ENCODE measurements at regions not wholly inside any gene's neighbourhood (a gene's known extent, or its start where the extent isn't known, plus 50 kb on each side); places are given as distances from the start of the nearest gene placed in this dataset.

GRCh38 chr18:26778054-26778393 is 87.5 kb downstream of the AQP4 start:
- POLR2A ChIA-PET = no interaction called here

More at GRCh38 chr18:26778054-26778393, 87.5 kb downstream of the AQP4 start:
- Histone ChIP-seq H3K9me3 (ENCODE audit: low read length) (no peaks in the 10 kb centered on the region), H2AFZ (ENCODE audit: low read length) (no peak overlapping the region), H3K4me3 (replicated peaks in 1 of 3; ENCODE audit: insufficient read depth in 1 of 3, low read depth in 2 of 3, low read length in 3 of 3) (no peak overlapping the region), H3K4me1 (ENCODE audit: insufficient read depth, low read length) (no peaks in the 10 kb centered on the region), H3K27ac (ENCODE audit: extremely low read length, insufficient read depth, low read length) (no peak overlapping the region), H3K36me3 (replicated peaks in 1 of 2; ENCODE audit: control insufficient read depth in 1 of 2, insufficient read depth in 2 of 2, low read length in 2 of 2) (no peaks in the 10 kb centered on the region), H4K20me1 (ENCODE audit: insufficient read depth, low read length) (no peaks in the 10 kb centered on the region), H3K27me3 (ENCODE audit: control insufficient read depth in 1 of 2, insufficient read depth in 2 of 2, low read length in 2 of 2) (peaks cover 0 to 15% of the 10 kb centered on the region in 2 experiments; a peak in 2 of 5 replicates), H3K9ac (ENCODE audit: insufficient read depth, low read depth, low read length) (no peak overlapping the region), H3K79me2 (ENCODE audit: insufficient read depth, low read length) (no peaks in the 10 kb centered on the region), H3K4me2 (ENCODE audit: low read depth, low read length) (no peak overlapping the region)
- TF ChIP-seq MEF2D (CRISPR knock-in tag; IDR thresholded peaks at IDR 0.05) (no peak), HNRNPL (IDR thresholded peaks at IDR 0.05; ENCODE audit: low read depth, low read length) (no peak), FOXK2 (IDR thresholded peaks at IDR 0.05) (no peak), ZNF468 (CRISPR knock-in tag; IDR thresholded peaks at IDR 0.05) (no peak), FUBP1 (CRISPR knock-in tag; IDR thresholded peaks at IDR 0.05; ENCODE audit: borderline replicate concordance) (no peak), HHEX (CRISPR knock-in tag; IDR thresholded peaks at IDR 0.05) (no peak), SMARCC2 (IDR thresholded peaks at IDR 0.05) (no peak), NFYB (CRISPR knock-in tag; IDR thresholded peaks at IDR 0.05) (no peak), MAZ (IDR thresholded peaks at IDR 0.05; ENCODE audit: borderline replicate concordance, low read depth, low read length) (no peak), MAZ (CRISPR knock-in tag; IDR thresholded peaks at IDR 0.05; ENCODE audit: low read depth) (no peak), STAG1 (CRISPR knock-in tag; IDR thresholded peaks at IDR 0.05) (no peak), ZNF33A (CRISPR knock-in tag; IDR thresholded peaks at IDR 0.05; ENCODE audit: borderline replicate concordance) (no peak)
- TF ChIP-seq, protein P1, sequence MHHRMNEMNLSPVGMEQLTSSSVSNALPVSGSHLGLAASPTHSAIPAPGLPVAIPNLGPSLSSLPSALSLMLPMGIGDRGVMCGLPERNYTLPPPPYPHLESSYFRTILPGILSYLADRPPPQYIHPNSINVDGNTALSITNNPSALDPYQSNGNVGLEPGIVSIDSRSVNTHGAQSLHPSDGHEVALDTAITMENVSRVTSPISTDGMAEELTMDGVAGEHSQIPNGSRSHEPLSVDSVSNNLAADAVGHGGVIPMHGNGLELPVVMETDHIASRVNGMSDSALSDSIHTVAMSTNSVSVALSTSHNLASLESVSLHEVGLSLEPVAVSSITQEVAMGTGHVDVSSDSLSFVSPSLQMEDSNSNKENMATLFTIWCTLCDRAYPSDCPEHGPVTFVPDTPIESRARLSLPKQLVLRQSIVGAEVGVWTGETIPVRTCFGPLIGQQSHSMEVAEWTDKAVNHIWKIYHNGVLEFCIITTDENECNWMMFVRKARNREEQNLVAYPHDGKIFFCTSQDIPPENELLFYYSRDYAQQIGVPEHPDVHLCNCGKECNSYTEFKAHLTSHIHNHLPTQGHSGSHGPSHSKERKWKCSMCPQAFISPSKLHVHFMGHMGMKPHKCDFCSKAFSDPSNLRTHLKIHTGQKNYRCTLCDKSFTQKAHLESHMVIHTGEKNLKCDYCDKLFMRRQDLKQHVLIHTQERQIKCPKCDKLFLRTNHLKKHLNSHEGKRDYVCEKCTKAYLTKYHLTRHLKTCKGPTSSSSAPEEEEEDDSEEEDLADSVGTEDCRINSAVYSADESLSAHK (CRISPR knock-in tag; IDR thresholded peaks at IDR 0.05; ENCODE audit: borderline replicate concordance) = no peak
- no peak for DNase-seq (ENCODE audit: low spot score)
- no TSS peak for BruUV-seq (replicated peaks)
- in situ Hi-C loops (cut with HindIII; ENCODE audit: extremely low pct_ligation_motif_present, low pct_unique_long_range_greater_than_20kb) (no loop called here), intact Hi-C loops (cut with micrococcal nuclease; ENCODE audit: unreplicated experiment) (no loop called here)
- no peak for ATAC-seq
- FAIRE-seq = no peak
- CTCF ChIA-PET (ENCODE audit: low intra/inter-chr PET ratio, low total read pairs) = no interaction called here
